ENCODE measurements at regions not wholly inside any gene's neighbourhood (a gene's known extent, or its start where the extent isn't known, plus 50 kb on each side); places are given as distances from the start of the nearest gene placed in this dataset.
"Not testable (repeated sequence)": the region's sequence is repeated elsewhere in the genome, so short reads cannot be mapped to it uniquely, and the experiment has no call there.

GRCh38 chr2:89233931-89234330 lies 542.5 kb downstream of the RPIA start:
- DNase-seq: not testable (repeated sequence)

GRCh38 chr2:89234818-89235466 lies 543.5 kb downstream of the RPIA start:
- not testable (repeated sequence) for DNase-seq

GRCh38 chr2:89236832-89237450 lies 545.5 kb downstream of the RPIA start:
- DNase-seq: not testable (repeated sequence)

GRCh38 chr2:89237783-89238182 lies 546.3 kb downstream of the RPIA start:
- DNase-seq: not testable (repeated sequence)

- DNase-seq: not testable (repeated sequence)
Measured at GRCh38 chr2:89243114-89243700, 551.7 kb downstream of the RPIA start.

GRCh38 chr2:89244407-89244806 lies 552.9 kb downstream of the RPIA start:
- DNase-seq: not testable (repeated sequence)

GRCh38 chr2:89245478-89245877 lies 554.0 kb downstream of the RPIA start:
- DNase-seq: not testable (repeated sequence)

GRCh38 chr2:89246027-89246426 lies 554.6 kb downstream of the RPIA start:
- DNase-seq: not testable (repeated sequence)

- DNase-seq: not testable (repeated sequence)
Measured at GRCh38 chr2:89246620-89247019, 555.1 kb downstream of the RPIA start.

- not testable (repeated sequence) for DNase-seq
Measured at GRCh38 chr2:89255013-89255412, 563.5 kb downstream of the RPIA start.

GRCh38 chr2:89273443-89273842 lies 582.0 kb downstream of the RPIA start:
- DNase-seq: not testable (repeated sequence)

- DNase-seq: not testable (repeated sequence)
Measured at GRCh38 chr2:89280536-89280935, 589.1 kb downstream of the RPIA start.

GRCh38 chr2:89286448-89287080 lies 595.1 kb downstream of the RPIA start:
- not testable (repeated sequence) for DNase-seq

GRCh38 chr2:89287084-89287483 lies 595.6 kb downstream of the RPIA start:
- DNase-seq: not testable (repeated sequence)

GRCh38 chr2:89291717-89292298 lies 600.3 kb downstream of the RPIA start:
- DNase-seq: not testable (repeated sequence)

- not testable (repeated sequence) for DNase-seq
Measured at GRCh38 chr2:89293399-89293798, 601.9 kb downstream of the RPIA start.

- not testable (repeated sequence) for DNase-seq
Measured at GRCh38 chr2:89294335-89294734, 602.9 kb downstream of the RPIA start.

GRCh38 chr2:89296820-89297398 lies 605.4 kb downstream of the RPIA start:
- DNase-seq: not testable (repeated sequence)

GRCh38 chr2:89299196-89299595 lies 607.7 kb downstream of the RPIA start:
- DNase-seq: not testable (repeated sequence)

GRCh38 chr2:89305623-89306022 lies 614.1 kb downstream of the RPIA start:
- DNase-seq: not testable (repeated sequence)

GRCh38 chr2:89306869-89307637 lies 615.6 kb downstream of the RPIA start:
- DNase-seq: not testable (repeated sequence)

GRCh38 chr2:89318990-89319389 lies 627.5 kb downstream of the RPIA start:
- DNase-seq: not testable (repeated sequence)

Measured in hematopoietic multipotent progenitor cell treated with erythropoietin and hydrocortisone succinate and interleukin-3 and kit ligand, for 8 days (in vitro differentiated cells).